Loucy (cell line): ENCODE measurements at regions not wholly inside any gene's neighbourhood (a gene's known extent, or its start where the extent isn't known, plus 50 kb on each side); places are given as distances from the start of the nearest gene placed in this dataset.

Experiments
- CTCF ChIP-seq: fragments of 200-600 bp; sonication (generic); conservative IDR thresholded peaks from 2 replicates; pipeline ENCODE4 v1.5.1; 2014; ENCODE audit warnings: mild to moderate bottlenecking, antibody characterized with exemption, low read length
- EZH2phosphoT487 ChIP-seq: fragments of 200-600 bp; IDR thresholded peaks from 2 replicates; pipeline ENCODE4 v1.6.1; 2018; ENCODE audit warnings: antibody characterized with exemption, mild to moderate bottlenecking, moderate library complexity, borderline replicate concordance

- TF ChIP-seq CTCF (no peak), EZH2phosphoT487 (no peak)
Observed at GRCh38 chr6:74654296-74654695, 551.6 kb downstream of the COL12A1 start.
